NT2/D1 (cell line): ENCODE measurements at regions not wholly inside any gene's neighbourhood (a gene's known extent, or its start where the extent isn't known, plus 50 kb on each side); places are given as distances from the start of the nearest gene placed in this dataset.

Experiments used
- SUZ12 ChIP-seq: IDR thresholded peaks from 2 replicates; pipeline ENCODE4 v1.6.1; 2011; ENCODE audit not compliant: insufficient read length, insufficient read depth; ENCODE audit errors: extremely low read depth
- YY1 ChIP-seq: IDR thresholded peaks from 2 replicates; pipeline ENCODE4 v1.6.1; 2011; ENCODE audit not compliant: insufficient read length, insufficient read depth
- ZNF274 ChIP-seq: IDR thresholded peaks from 2 replicates; pipeline ENCODE4 v1.6.1; 2011; ENCODE audit warnings: mild to moderate bottlenecking, low read depth, low read length

DNA sequence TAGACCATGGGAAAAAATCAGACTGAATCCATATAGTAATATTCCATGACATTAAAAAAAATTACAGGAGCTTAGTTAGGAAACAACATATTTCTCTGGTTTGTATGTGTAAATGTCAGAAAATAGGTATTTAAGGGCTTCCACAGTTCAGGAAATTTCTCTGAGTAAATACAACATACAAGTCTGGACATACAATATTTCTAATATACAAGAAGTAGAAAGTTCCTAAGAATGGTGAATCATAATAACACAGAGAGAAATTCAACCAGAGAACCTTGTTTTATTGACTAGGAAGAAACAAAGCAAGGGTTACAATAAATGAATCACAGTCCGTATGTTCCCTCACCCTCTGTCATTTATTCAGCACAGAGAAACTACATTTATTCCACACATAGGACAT, 532.7 kb upstream of the FAT3 start:
- TF ChIP-seq SUZ12 = no peak
- TF ChIP-seq YY1 = no peak
- no peak for TF ChIP-seq ZNF274
